Skeletal muscle tissue (tissue), 3 donors: ENCODE measurements at regions not wholly inside any gene's neighbourhood (a gene's known extent, or its start where the extent isn't known, plus 50 kb on each side); places are given as distances from the start of the nearest gene placed in this dataset.
A peak's percentile ranks its signal among the peaks of the same experiment; 100 is the strongest.

ENCODE experiments used
- H3K27ac ChIP-seq: one replicate; pipeline ENCODE4 v1.7.0; 2013; ENCODE audit warnings: mild to moderate bottlenecking, low read depth, low read length, inconsistent platforms
- H3K27me3 ChIP-seq, 3 donors: one replicate each; pipeline ENCODE4 v1.7.0; 2013; ENCODE audit warnings: low read length in 3 of 3; ENCODE audit not compliant: control insufficient read depth in 3 of 3, insufficient read depth in 3 of 3
- H3K36me3 ChIP-seq, 3 donors: one replicate each; pipeline ENCODE4 v1.7.0; 2013; ENCODE audit warnings: low read length in 3 of 3; ENCODE audit not compliant: control insufficient read depth in 3 of 3, insufficient read depth in 3 of 3
- H3K4me1 ChIP-seq, 3 donors: one replicate each; pipeline ENCODE4 v1.7.0; 2013; ENCODE audit warnings: low read length in 3 of 3, mild to moderate bottlenecking in 3 of 3; ENCODE audit not compliant: control insufficient read depth in 3 of 3, insufficient read depth in 3 of 3
- H3K4me3 ChIP-seq, 3 donors: one replicate each; pipeline ENCODE4 v1.7.0; 2013; ENCODE audit warnings: low read length in 3 of 3
- H3K9ac ChIP-seq, 3 donors: one replicate each; pipeline ENCODE4 v1.7.0; 2013; ENCODE audit warnings: low read length in 3 of 3, mild to moderate bottlenecking in 3 of 3, moderate library complexity in 2 of 3, low read depth in 1 of 3
- H3K9me3 ChIP-seq, 3 donors: one replicate each; pipeline ENCODE4 v1.7.0; 2013; ENCODE audit warnings: low read length in 3 of 3; ENCODE audit not compliant: control insufficient read depth in 3 of 3
- donor health status: Osteomylitis.

- H3K36me3 ChIP-seq = no peaks in the 10 kb centered on the region
- no peaks in the 10 kb centered on the region for H3K9me3 ChIP-seq
- peak overlapping the region in 2 of 3 donors; percentile 35 to 55 for H3K9ac ChIP-seq
- H3K27me3 ChIP-seq = peaks cover 10 to 23% (median 17%) of the 10 kb centered on the region in 3 donors
- H3K4me1 ChIP-seq = peaks cover 4% of the 10 kb centered on the region in 3 donors
- peak overlapping the region; percentile 48 to 58 (median 57) for H3K4me3 ChIP-seq
- H3K27ac ChIP-seq = no peak overlapping the region
Measured at GRCh38 chr4:82044141-82044993, 329.4 kb downstream of the HNRNPD start.

- Histone ChIP-seq H3K27me3 (peaks cover 10 to 23% (median 17%) of the 10 kb centered on the region in 3 donors), H3K9ac (no peak overlapping the region), H3K9me3 (no peaks in the 10 kb centered on the region), H3K4me3 (peak overlapping the region in 2 of 3 donors; percentile 31 to 51), H3K4me1 (peaks cover 4% of the 10 kb centered on the region in 3 donors), H3K36me3 (no peaks in the 10 kb centered on the region), H3K27ac (no peak overlapping the region)
Measured at GRCh38 chr4:82043809-82044137, 330.0 kb downstream of the HNRNPD start.

- Histone ChIP-seq H3K27ac (no peak overlapping the region), H3K9ac (no peak overlapping the region), H3K36me3 (no peaks in the 10 kb centered on the region), H3K4me1 (peaks cover 4% of the 10 kb centered on the region in 3 donors), H3K27me3 (peaks cover 10 to 23% (median 21%) of the 10 kb centered on the region in 3 donors), H3K9me3 (no peaks in the 10 kb centered on the region), H3K4me3 (no peak overlapping the region)
Measured at GRCh38 chr4:82043081-82043808, 330.5 kb downstream of the HNRNPD start.

GRCh38 chr4:82042042-82042441 lies 331.7 kb downstream of the HNRNPD start:
- Histone ChIP-seq H3K9ac (no peak overlapping the region), H3K27ac (no peak overlapping the region), H3K27me3 (peaks cover 10 to 23% (median 14%) of the 10 kb centered on the region in 3 donors), H3K36me3 (no peaks in the 10 kb centered on the region), H3K4me1 (peaks cover 4% of the 10 kb centered on the region in 3 donors), H3K9me3 (no peaks in the 10 kb centered on the region), H3K4me3 (no peak overlapping the region)

- Histone ChIP-seq H3K27ac (no peak overlapping the region), H3K27me3 (peaks cover 0 to 12% (median 9%) of the 10 kb centered on the region in 3 donors), H3K4me3 (no peak overlapping the region), H3K9me3 (no peaks in the 10 kb centered on the region), H3K36me3 (no peaks in the 10 kb centered on the region), H3K4me1 (peaks cover 0 to 4% (median 0%) of the 10 kb centered on the region in 3 donors), H3K9ac (no peak overlapping the region)
Measured at GRCh38 chr4:82038936-82039335, 334.9 kb downstream of the HNRNPD start.

- Histone ChIP-seq H3K27ac (no peak overlapping the region), H3K27me3 (peaks cover 0 to 9% (median 0%) of the 10 kb centered on the region in 3 donors), H3K36me3 (no peaks in the 10 kb centered on the region), H3K4me3 (no peak overlapping the region), H3K9me3 (no peaks in the 10 kb centered on the region), H3K4me1 (no peaks in the 10 kb centered on the region), H3K9ac (no peak overlapping the region)
Measured at GRCh38 chr4:82036181-82036580, 337.6 kb downstream of the HNRNPD start.

- H3K4me1 ChIP-seq = no peaks in the 10 kb centered on the region
- no peaks in the 10 kb centered on the region for H3K36me3 ChIP-seq
- H3K9me3 ChIP-seq = no peaks in the 10 kb centered on the region
- H3K27me3 ChIP-seq = peaks cover 0 to 9% (median 0%) of the 10 kb centered on the region in 3 donors
- H3K27ac ChIP-seq = no peak overlapping the region
- no peak overlapping the region for H3K4me3 ChIP-seq
- H3K9ac ChIP-seq = no peak overlapping the region
Measured at GRCh38 chr4:82034878-82035277, 338.9 kb downstream of the HNRNPD start.

- Histone ChIP-seq H3K9ac (no peak overlapping the region), H3K4me1 (no peaks in the 10 kb centered on the region), H3K27ac (no peak overlapping the region), H3K27me3 (peaks cover 0 to 9% (median 0%) of the 10 kb centered on the region in 3 donors), H3K36me3 (no peaks in the 10 kb centered on the region), H3K4me3 (no peak overlapping the region), H3K9me3 (no peaks in the 10 kb centered on the region)
Measured at GRCh38 chr4:82033862-82034261, 339.9 kb downstream of the HNRNPD start.

GRCh38 chr4:82031376-82031927 lies 342.3 kb downstream of the HNRNPD start:
- H3K36me3 ChIP-seq = no peaks in the 10 kb centered on the region
- no peak overlapping the region for H3K4me3 ChIP-seq
- H3K27me3 ChIP-seq = peaks cover 0 to 6% (median 0%) of the 10 kb centered on the region in 3 donors
- no peaks in the 10 kb centered on the region for H3K4me1 ChIP-seq
- no peaks in the 10 kb centered on the region for H3K9me3 ChIP-seq
- H3K27ac ChIP-seq = no peak overlapping the region
- no peak overlapping the region for H3K9ac ChIP-seq

- Histone ChIP-seq H3K27me3 (no peaks in the 10 kb centered on the region), H3K9me3 (no peaks in the 10 kb centered on the region), H3K4me3 (no peak overlapping the region), H3K4me1 (no peaks in the 10 kb centered on the region), H3K36me3 (no peaks in the 10 kb centered on the region), H3K27ac (no peak overlapping the region), H3K9ac (no peak overlapping the region)
Measured at GRCh38 chr4:82017680-82018079, 356.1 kb downstream of the HNRNPD start.
